HG03135 (cell line): ENCODE measurements at regions not wholly inside any gene's neighbourhood (a gene's known extent, or its start where the extent isn't known, plus 50 kb on each side); places are given as distances from the start of the nearest gene placed in this dataset.
A peak's percentile ranks its signal among the peaks of the same experiment; 100 is the strongest.

ENCODE experiments used
- ATAC-seq: cut with Tn5 transposase; IDR thresholded peaks from one replicate; pipeline ENCODE4 v1.9.1; 2021; ENCODE audit warnings: mild to moderate bottlenecking, moderate library complexity; ENCODE audit not compliant: unreplicated experiment

- ATAC-seq = no peak
Observed at GRCh38 chr6:18920701-18921100, 533.6 kb downstream of the RNF144B start.

- ATAC-seq = no peak
Observed at GRCh38 chr6:18931086-18931485, 543.9 kb downstream of the RNF144B start.

DNA sequence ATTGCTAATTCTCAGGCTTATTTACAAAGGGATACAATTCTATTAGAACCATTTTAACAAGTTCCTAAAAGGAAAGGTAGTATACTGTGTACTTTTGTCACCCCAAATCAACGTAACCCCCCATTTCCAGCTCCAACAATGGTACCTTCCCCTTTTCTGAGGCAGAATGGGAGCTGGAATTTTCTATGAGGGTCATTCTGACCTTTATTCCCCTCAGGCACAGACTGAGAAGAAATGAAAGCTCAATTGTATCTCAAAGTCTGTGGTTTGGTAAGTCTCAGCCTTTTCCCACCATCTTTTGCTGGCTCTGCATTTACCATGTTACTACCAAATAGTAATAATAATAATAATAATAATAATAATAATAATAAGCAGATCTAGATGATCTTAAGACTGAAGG lies 571.0 kb downstream of the RNF144B start:
- ATAC-seq = no peak

DNA sequence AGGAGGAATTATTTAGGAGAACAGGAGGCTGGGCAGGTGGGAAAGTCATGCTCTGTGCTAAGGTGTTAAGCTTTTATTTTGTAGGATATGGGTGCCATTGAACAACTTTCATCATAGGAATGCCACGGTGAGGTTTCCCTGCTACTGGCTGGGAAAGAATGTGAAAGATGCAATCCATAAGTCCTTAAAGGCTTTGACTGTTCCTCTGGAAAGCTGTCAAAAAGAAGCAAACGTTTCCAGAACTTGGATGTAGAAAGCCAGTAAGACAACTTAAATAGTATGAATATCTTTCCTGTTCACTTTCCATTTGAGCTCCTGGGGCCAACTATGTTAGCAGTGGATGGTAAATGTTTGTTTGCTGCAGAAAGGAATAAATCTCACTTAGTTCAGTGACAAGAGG lies 574.4 kb downstream of the RNF144B start:
- ATAC-seq = no peak

- no peak for ATAC-seq
Observed at GRCh38 chr6:18962361-18962905, 575.3 kb downstream of the RNF144B start.

- no peak for ATAC-seq
Observed at GRCh38 chr6:18963439-18963838, 576.3 kb downstream of the RNF144B start.

DNA sequence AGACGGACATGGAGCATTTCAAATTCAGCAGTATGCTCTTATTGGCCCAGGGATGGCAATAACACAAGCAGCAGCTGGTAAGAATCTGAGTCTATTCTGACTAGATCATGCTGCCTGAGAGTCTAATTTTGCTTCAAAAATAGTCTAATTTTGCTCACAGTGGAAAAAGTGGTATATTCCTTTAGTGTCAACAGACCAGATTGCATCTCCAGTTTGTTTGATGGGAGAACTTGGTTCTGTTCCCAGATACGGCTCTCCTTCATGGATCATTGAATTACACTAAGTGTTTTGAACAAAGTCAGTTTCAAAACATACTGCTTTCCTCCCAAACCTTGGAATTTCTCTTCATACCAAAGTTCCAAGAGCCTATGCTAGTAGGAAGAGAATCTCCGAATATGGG lies 586.1 kb downstream of the RNF144B start:
- ATAC-seq = no peak

GRCh38 chr6:18976091-18976490 lies 588.9 kb downstream of the RNF144B start:
- no peak for ATAC-seq

- ATAC-seq = no peak
Observed at GRCh38 chr6:18976966-18977365, 589.8 kb downstream of the RNF144B start.

GRCh38 chr6:18978337-18979128 lies 591.4 kb downstream of the RNF144B start:
- ATAC-seq = no peak

GRCh38 chr6:18985061-18985460 lies 597.9 kb downstream of the RNF144B start:
- no peak for ATAC-seq

- ATAC-seq = no peak
Observed at GRCh38 chr6:18985996-18986395, 598.8 kb downstream of the RNF144B start.

- ATAC-seq = no peak
Observed at GRCh38 chr6:18988636-18989035, 601.5 kb downstream of the RNF144B start.

DNA sequence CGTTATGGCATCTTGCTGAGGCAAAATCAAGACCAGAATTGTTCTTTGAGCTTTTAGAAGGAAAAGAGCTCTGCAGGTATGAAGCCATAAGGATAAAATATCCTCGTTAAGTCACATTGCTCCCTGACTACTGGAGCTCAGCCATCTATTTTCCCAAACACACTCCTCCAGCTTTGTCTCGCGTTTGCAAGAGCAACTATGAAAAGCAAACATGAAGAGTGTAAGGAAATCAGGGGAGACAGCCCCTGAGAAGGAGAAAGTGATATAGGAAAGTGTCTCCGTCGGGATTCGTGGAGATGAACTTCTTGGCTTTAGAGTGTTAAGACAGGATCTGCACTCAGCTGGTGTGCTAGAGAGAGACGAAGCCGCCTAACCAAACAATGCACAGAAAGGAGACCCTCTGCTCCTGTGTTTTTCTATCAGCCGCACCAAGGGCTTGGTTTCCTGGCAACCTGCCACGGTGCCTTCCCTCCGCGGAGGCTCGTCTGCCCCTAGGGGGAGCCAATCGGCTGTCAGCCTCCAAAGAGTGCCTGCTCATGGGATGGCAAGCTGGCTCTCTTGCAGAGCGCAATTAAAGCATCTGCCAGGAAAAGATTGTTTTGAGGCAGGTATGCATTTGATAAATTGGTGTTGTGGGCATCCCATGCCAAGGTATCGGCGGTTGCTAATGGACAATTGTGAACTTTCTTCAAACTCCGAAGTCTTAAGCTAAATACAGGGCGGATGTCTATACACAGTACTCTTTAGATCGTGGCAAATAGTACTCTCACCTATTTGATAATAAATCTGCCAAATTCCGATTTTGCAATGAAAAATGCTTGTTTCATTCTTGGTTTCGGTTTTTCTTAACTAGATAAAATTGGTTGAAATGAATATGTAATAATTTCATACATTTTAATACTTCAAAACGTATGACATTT lies 603.2 kb downstream of the RNF144B start:
- ATAC-seq = peak; percentile 63

DNA sequence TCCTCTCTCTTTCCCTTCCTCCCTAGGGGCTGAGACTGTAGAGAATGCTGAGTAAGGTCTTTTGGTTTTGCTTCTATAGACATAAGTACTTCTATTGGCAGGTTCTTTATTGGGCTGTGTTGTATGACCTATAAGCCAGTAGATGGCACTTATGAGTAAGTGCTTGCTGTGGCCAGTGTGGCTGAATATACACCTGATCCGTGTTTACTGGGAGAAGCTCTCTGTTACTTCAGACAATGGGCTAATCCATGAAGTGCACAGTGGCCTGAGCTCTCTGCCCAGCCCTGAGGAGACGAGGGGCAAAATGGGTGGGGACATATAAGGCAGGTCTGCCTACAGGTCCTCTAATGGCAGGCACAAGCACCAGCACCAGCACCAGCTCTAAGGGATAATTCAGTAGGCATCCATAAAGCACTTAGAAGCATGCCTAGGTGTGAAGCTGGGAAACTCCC lies 610.3 kb downstream of the RNF144B start:
- peak; percentile 97 for ATAC-seq

GRCh38 chr6:19002976-19003560 lies 615.9 kb downstream of the RNF144B start:
- ATAC-seq = no peak

- no peak for ATAC-seq
Observed at GRCh38 chr6:19004176-19004575, 617.0 kb downstream of the RNF144B start.

DNA sequence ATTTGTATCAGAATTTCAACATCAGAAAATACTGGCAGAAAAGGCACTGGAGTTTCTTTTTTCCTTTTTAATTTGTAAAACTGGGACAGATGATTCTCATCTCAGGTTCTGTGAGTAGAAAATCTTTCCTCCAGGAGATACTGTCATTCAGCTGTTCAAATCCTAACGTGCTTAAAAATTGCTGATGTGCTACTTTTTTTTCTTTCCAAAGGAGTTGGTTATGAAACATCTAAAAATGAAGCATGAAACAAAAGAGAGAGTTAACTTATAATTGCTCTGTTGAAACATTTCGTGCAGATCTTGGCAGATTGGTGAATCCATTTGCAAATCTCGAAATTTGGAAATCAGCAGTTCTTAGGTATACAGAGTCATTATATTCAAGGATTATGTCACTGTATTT lies 622.6 kb downstream of the RNF144B start:
- ATAC-seq = no peak

GRCh38 chr6:19013026-19013705 lies 626.0 kb downstream of the RNF144B start:
- no peak for ATAC-seq

- ATAC-seq = no peak
Observed at GRCh38 chr6:19024737-19025136, 637.6 kb downstream of the RNF144B start.

DNA sequence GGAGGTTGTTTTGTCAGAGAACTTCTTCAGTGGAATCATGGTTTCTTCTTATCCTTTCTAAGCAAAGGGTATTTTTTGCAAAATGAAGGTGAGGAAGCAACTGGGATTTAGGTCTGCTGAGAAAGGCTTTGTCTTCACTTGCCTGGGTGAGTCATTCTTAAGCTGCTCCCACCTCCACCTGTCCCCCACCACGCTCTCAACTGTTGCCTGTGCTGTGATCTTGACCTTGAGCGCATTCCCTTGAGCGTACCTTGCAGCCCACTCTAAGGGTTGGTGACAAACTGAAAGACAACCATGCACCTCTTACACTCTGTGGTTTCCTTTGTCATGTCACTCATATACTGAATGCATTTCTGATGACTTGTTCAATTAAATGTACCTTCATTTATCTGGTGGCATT lies 641.1 kb downstream of the RNF144B start:
- no peak for ATAC-seq
